Immature natural killer cell (primary cell): ENCODE measurements at regions not wholly inside any gene's neighbourhood (a gene's known extent, or its start where the extent isn't known, plus 50 kb on each side); places are given as distances from the start of the nearest gene placed in this dataset.

Experiments
- DNase-seq, 3 donors: peaks; one replicate each; pipeline ENCODE4 v3.0.0; 2022; ENCODE audit warnings: mixed read lengths in 1 of 3
- H3K27ac Mint-ChIP-seq, 6 donors: one replicate each; pipeline ENCODE4 v1.8.0; 2020; ENCODE audit warnings: mixed read lengths in 6 of 6, mild to moderate bottlenecking in 5 of 6, inconsistent platforms in 4 of 6, moderate library complexity in 3 of 6
- H3K27me3 Mint-ChIP-seq, 3 donors: one replicate each; pipeline ENCODE4 v1.8.0; 2020 to 2021; ENCODE audit warnings: low read depth in 3 of 3, mild to moderate bottlenecking in 3 of 3, mixed read lengths in 3 of 3, moderate library complexity in 3 of 3, inconsistent platforms in 1 of 3
- H3K36me3 Mint-ChIP-seq, 3 donors: one replicate each; pipeline ENCODE4 v1.8.0; 2020; ENCODE audit warnings: mixed read lengths in 3 of 3, inconsistent platforms in 2 of 3, mild to moderate bottlenecking in 2 of 3
- H3K4me1 Mint-ChIP-seq, 2 donors: one replicate each; pipeline ENCODE4 v1.8.0; 2020; ENCODE audit warnings: inconsistent platforms in 2 of 2, mild to moderate bottlenecking in 2 of 2, mixed read lengths in 2 of 2, moderate library complexity in 1 of 2
- H3K4me3 Mint-ChIP-seq, 5 donors: one replicate each; pipeline ENCODE4 v1.8.0; 2020; ENCODE audit warnings: mild to moderate bottlenecking in 5 of 5, mixed read lengths in 5 of 5, inconsistent platforms in 3 of 5, moderate library complexity in 3 of 5
- H3K9me3 Mint-ChIP-seq, 6 donors: one replicate each; pipeline ENCODE4 v1.8.0; 2020; ENCODE audit warnings: mild to moderate bottlenecking in 6 of 6, mixed read lengths in 6 of 6, inconsistent platforms in 4 of 6, moderate library complexity in 3 of 6

GRCh38 chr11:22989371-22989770, 129.1 kb upstream of the CCDC179 start:
- peaks cover 0 to 9% (median 3%) of the 10 kb centered on the region in 3 donors for H3K36me3 Mint-ChIP-seq
- H3K9me3 Mint-ChIP-seq, result peaks cover 4 to 45% (median 15%) of the 10 kb centered on the region in 6 donors
- peaks cover 0 to 2% (median 0%) of the 10 kb centered on the region in 3 donors for H3K27me3 Mint-ChIP-seq
- no peaks in the 10 kb centered on the region for H3K4me1 Mint-ChIP-seq
- no peak for DNase-seq
- no peak overlapping the region for H3K27ac Mint-ChIP-seq
- H3K4me3 Mint-ChIP-seq, result no peak overlapping the region

- Mint-ChIP-seq H3K36me3 (peaks cover 0 to 6% (median 3%) of the 10 kb centered on the region in 3 donors), H3K4me1 (no peaks in the 10 kb centered on the region), H3K27me3 (peaks cover 0 to 2% (median 0%) of the 10 kb centered on the region in 3 donors), H3K27ac (no peak overlapping the region), H3K4me3 (no peak overlapping the region), H3K9me3 (peaks cover 4 to 49% (median 15%) of the 10 kb centered on the region in 6 donors)
- no peak for DNase-seq
These were observed 130.9 kb upstream of the CCDC179 start for GRCh38 chr11:22991196-22991595.

- Mint-ChIP-seq H3K27me3 (no peaks in the 10 kb centered on the region), H3K4me3 (no peak overlapping the region), H3K4me1 (no peaks in the 10 kb centered on the region), H3K36me3 (peaks cover 4 to 10% (median 4%) of the 10 kb centered on the region in 3 donors), H3K27ac (no peak overlapping the region), H3K9me3 (peaks cover 9 to 37% (median 15%) of the 10 kb centered on the region in 6 donors)
- DNase-seq, result no peak
These were observed 146.5 kb upstream of the CCDC179 start for GRCh38 chr11:23006730-23007129.

- no peak overlapping the region for H3K4me3 Mint-ChIP-seq
- no peaks in the 10 kb centered on the region for H3K36me3 Mint-ChIP-seq
- no peaks in the 10 kb centered on the region for H3K4me1 Mint-ChIP-seq
- H3K9me3 Mint-ChIP-seq, result peaks cover 0 to 13% (median under 1%) of the 10 kb centered on the region in 6 donors
- no peak overlapping the region for H3K27ac Mint-ChIP-seq
- no peak for DNase-seq
- H3K27me3 Mint-ChIP-seq, result no peaks in the 10 kb centered on the region
These were observed 150.6 kb upstream of the CCDC179 start for GRCh38 chr11:23010790-23011335.

GRCh38 chr11:23012930-23013329, 152.7 kb upstream of the CCDC179 start:
- H3K4me1 Mint-ChIP-seq, result no peaks in the 10 kb centered on the region
- H3K36me3 Mint-ChIP-seq, result no peaks in the 10 kb centered on the region
- DNase-seq, result no peak
- peaks cover 0 to 11% (median 0%) of the 10 kb centered on the region in 6 donors for H3K9me3 Mint-ChIP-seq
- H3K4me3 Mint-ChIP-seq, result no peak overlapping the region
- no peak overlapping the region for H3K27ac Mint-ChIP-seq
- H3K27me3 Mint-ChIP-seq, result peaks cover 0 to 1% (median 0%) of the 10 kb centered on the region in 3 donors

- H3K36me3 Mint-ChIP-seq, result no peaks in the 10 kb centered on the region
- H3K27ac Mint-ChIP-seq, result no peak overlapping the region
- no peaks in the 10 kb centered on the region for H3K4me1 Mint-ChIP-seq
- peaks cover 0 to 1% (median 0%) of the 10 kb centered on the region in 3 donors for H3K27me3 Mint-ChIP-seq
- H3K9me3 Mint-ChIP-seq, result peaks cover 0 to 8% (median 0%) of the 10 kb centered on the region in 6 donors
- no peak overlapping the region for H3K4me3 Mint-ChIP-seq
- no peak for DNase-seq
These were observed 153.2 kb upstream of the CCDC179 start for GRCh38 chr11:23013509-23013908.

GRCh38 chr11:23021287-23021863, 161.1 kb upstream of the CCDC179 start:
- Mint-ChIP-seq H3K9me3 (peaks cover 0 to 4% (median 0%) of the 10 kb centered on the region in 6 donors), H3K36me3 (no peaks in the 10 kb centered on the region), H3K27ac (no peak overlapping the region), H3K4me3 (no peak overlapping the region), H3K4me1 (peaks cover 11% of the 10 kb centered on the region in 2 donors), H3K27me3 (peaks cover 0 to 1% (median 0%) of the 10 kb centered on the region in 3 donors)
- DNase-seq, result peak; percentile 10 to 21 (median 19)

GRCh38 chr11:23022854-23023253, 162.6 kb upstream of the CCDC179 start:
- DNase-seq, result no peak
- H3K27me3 Mint-ChIP-seq, result no peaks in the 10 kb centered on the region
- peaks cover 11% of the 10 kb centered on the region in 2 donors for H3K4me1 Mint-ChIP-seq
- no peaks in the 10 kb centered on the region for H3K36me3 Mint-ChIP-seq
- no peak overlapping the region for H3K4me3 Mint-ChIP-seq
- peak overlapping the region in 1 of 6 donors; percentile 22 for H3K27ac Mint-ChIP-seq
- peaks cover 0 to 4% (median 0%) of the 10 kb centered on the region in 6 donors for H3K9me3 Mint-ChIP-seq

GRCh38 chr11:23023319-23023718, 163.0 kb upstream of the CCDC179 start:
- Mint-ChIP-seq H3K9me3 (peaks cover 0 to 4% (median 0%) of the 10 kb centered on the region in 6 donors), H3K27me3 (no peaks in the 10 kb centered on the region), H3K27ac (peak overlapping the region in 2 of 6 donors; percentile 21 to 22), H3K4me3 (no peak overlapping the region), H3K4me1 (peaks cover 11% of the 10 kb centered on the region in 2 donors), H3K36me3 (no peaks in the 10 kb centered on the region)
- DNase-seq, result no peak

- Mint-ChIP-seq H3K36me3 (no peaks in the 10 kb centered on the region), H3K9me3 (peaks cover 0 to 9% (median 0%) of the 10 kb centered on the region in 6 donors), H3K4me1 (no peaks in the 10 kb centered on the region), H3K4me3 (no peak overlapping the region), H3K27me3 (peaks cover 0 to 5% (median 0%) of the 10 kb centered on the region in 3 donors), H3K27ac (no peak overlapping the region)
- no peak for DNase-seq
These were observed 180.8 kb upstream of the CCDC179 start for GRCh38 chr11:23041001-23041503.

- no peak for DNase-seq
- H3K27me3 Mint-ChIP-seq, result no peaks in the 10 kb centered on the region
- H3K4me3 Mint-ChIP-seq, result no peak overlapping the region
These were observed 198.4 kb upstream of the CCDC179 start for GRCh38 chr11:23058656-23059055.

GRCh38 chr11:23063276-23063675, 203.0 kb upstream of the CCDC179 start:
- H3K36me3 Mint-ChIP-seq, result no peaks in the 10 kb centered on the region
- peaks cover 0 to 2% (median 0%) of the 10 kb centered on the region in 3 donors for H3K27me3 Mint-ChIP-seq
- H3K9me3 Mint-ChIP-seq, result peaks cover 0 to 6% (median 0%) of the 10 kb centered on the region in 6 donors
- no peaks in the 10 kb centered on the region for H3K4me1 Mint-ChIP-seq
- no peak overlapping the region for H3K4me3 Mint-ChIP-seq
- DNase-seq, result no peak
- H3K27ac Mint-ChIP-seq, result no peak overlapping the region

More at GRCh38 chr11:23058656-23059055, 198.4 kb upstream of the CCDC179 start:
- no peaks in the 10 kb centered on the region for H3K36me3 Mint-ChIP-seq
- no peak overlapping the region for H3K27ac Mint-ChIP-seq
- H3K4me1 Mint-ChIP-seq, result no peaks in the 10 kb centered on the region
- H3K9me3 Mint-ChIP-seq, result peaks cover 0 to 6% (median 0%) of the 10 kb centered on the region in 6 donors

GRCh38 chr11:23078289-23078971, 218.2 kb upstream of the CCDC179 start:
- Mint-ChIP-seq H3K4me1 (no peaks in the 10 kb centered on the region), H3K27ac (no peak overlapping the region), H3K9me3 (peaks cover 0 to 7% (median 0%) of the 10 kb centered on the region in 6 donors), H3K27me3 (no peaks in the 10 kb centered on the region), H3K4me3 (no peak overlapping the region), H3K36me3 (no peaks in the 10 kb centered on the region)
- DNase-seq, result no peak

GRCh38 chr11:23079382-23079813, 219.1 kb upstream of the CCDC179 start:
- no peak for DNase-seq
- H3K27me3 Mint-ChIP-seq, result no peaks in the 10 kb centered on the region
- no peak overlapping the region for H3K27ac Mint-ChIP-seq
- H3K4me1 Mint-ChIP-seq, result no peaks in the 10 kb centered on the region
- no peaks in the 10 kb centered on the region for H3K36me3 Mint-ChIP-seq
- peaks cover 0 to under 1% (median 0%) of the 10 kb centered on the region in 6 donors for H3K9me3 Mint-ChIP-seq
- no peak overlapping the region for H3K4me3 Mint-ChIP-seq
